Neural cell (in vitro differentiated cells): ENCODE measurements at regions not wholly inside any gene's neighbourhood (a gene's known extent, or its start where the extent isn't known, plus 50 kb on each side); places are given as distances from the start of the nearest gene placed in this dataset.

Experiments used
- EZH2 ChIP-seq: fragments of 200-600, 300-800 bp; shearing (Covaris generic), sonication (generic); IDR thresholded peaks from 2 replicates; pipeline ENCODE4 v1.6.1; 2014; ENCODE audit warnings: antibody characterized with exemption, low read length, borderline replicate concordance, mild to moderate bottlenecking; ENCODE audit not compliant: insufficient read depth, poor library complexity, severe bottlenecking
- MXI1 ChIP-seq: fragments of 450-650 bp; conservative IDR thresholded peaks from 2 replicates; pipeline ENCODE4 v1.6.1; 2014; ENCODE audit warnings: antibody characterized with exemption, mild to moderate bottlenecking; ENCODE audit not compliant: poor library complexity, severe bottlenecking
- POLR2AphosphoS5 ChIP-seq: IDR thresholded peaks from 2 replicates; pipeline ENCODE4 v1.6.1; 2012

GRCh38 chr12:91845365-91845764 lies 300.3 kb downstream of the BTG1 start:
- TF ChIP-seq POLR2AphosphoS5 (no peak), EZH2 (no peak), MXI1 (no peak)
